KMS-11 (cell line): ENCODE measurements at regions not wholly inside any gene's neighbourhood (a gene's known extent, or its start where the extent isn't known, plus 50 kb on each side); places are given as distances from the start of the nearest gene placed in this dataset.
A peak's percentile ranks its signal among the peaks of the same experiment; 100 is the strongest.

Experiments
- H2AFZ ChIP-seq: fragments of 200-600 bp; sonication (generic); 2 replicates; pipeline ENCODE4 v1.6.1; 2016; ENCODE audit warnings: antibody characterized with exemption, mixed run types, low read depth
- H3K27ac ChIP-seq: fragments of 200-600 bp; sonication (generic); 2 replicates; pipeline ENCODE4 v1.6.1; 2016; ENCODE audit warnings: mild to moderate bottlenecking, mixed run types
- H3K27me3 ChIP-seq: fragments of 200-600 bp; sonication (generic); 2 replicates; pipeline ENCODE4 v1.6.1; 2017; ENCODE audit warnings: mild to moderate bottlenecking, low read depth, mixed run types, moderate library complexity; ENCODE audit not compliant: insufficient read depth
- H3K36me3 ChIP-seq: fragments of 200-600 bp; sonication (generic); 2 replicates; pipeline ENCODE4 v1.6.1; 2017; ENCODE audit warnings: mild to moderate bottlenecking, mixed run types; ENCODE audit not compliant: insufficient read depth
- H3K4me1 ChIP-seq: fragments of 200-600 bp; sonication (generic); 2 replicates; pipeline ENCODE4 v1.6.1; 2016; ENCODE audit warnings: mild to moderate bottlenecking, low read depth, mixed run types; ENCODE audit not compliant: poor library complexity, severe bottlenecking
- H3K4me2 ChIP-seq: fragments of 200-600 bp; sonication (generic); 2 replicates; pipeline ENCODE4 v1.7.0; 2016; ENCODE audit warnings: mild to moderate bottlenecking, mixed run types
- H3K4me3 ChIP-seq: fragments of 200-600 bp; sonication (generic); IDR thresholded peaks from 2 replicates; pipeline ENCODE4 v1.6.1; 2017; ENCODE audit warnings: low read depth, low read length, mixed read lengths; ENCODE audit not compliant: insufficient read depth
- H3K79me2 ChIP-seq: fragments of 200-600 bp; sonication (generic); 2 replicates; pipeline ENCODE4 v1.6.1; 2016; ENCODE audit warnings: low read depth, mixed run types; ENCODE audit not compliant: insufficient read depth
- H3K9ac ChIP-seq: fragments of 200-600 bp; sonication (generic); 2 replicates; pipeline ENCODE4 v1.6.1; 2016; ENCODE audit warnings: mild to moderate bottlenecking, mixed run types
- H4K20me1 ChIP-seq: fragments of 200-600 bp; sonication (generic); 2 replicates; pipeline ENCODE4 v1.6.1; 2016; ENCODE audit warnings: mild to moderate bottlenecking, mixed run types; ENCODE audit not compliant: insufficient read depth
- TF ChIP-seq, protein P1 (sequence below): fragments of 200-600 bp; sonication (generic); conservative IDR thresholded peaks from 2 replicates; pipeline ENCODE4 v1.6.1; 2017; ENCODE audit warnings: low read depth, mild to moderate bottlenecking, antibody characterized with exemption, low read length, moderate library complexity, mixed read lengths

DNA sequence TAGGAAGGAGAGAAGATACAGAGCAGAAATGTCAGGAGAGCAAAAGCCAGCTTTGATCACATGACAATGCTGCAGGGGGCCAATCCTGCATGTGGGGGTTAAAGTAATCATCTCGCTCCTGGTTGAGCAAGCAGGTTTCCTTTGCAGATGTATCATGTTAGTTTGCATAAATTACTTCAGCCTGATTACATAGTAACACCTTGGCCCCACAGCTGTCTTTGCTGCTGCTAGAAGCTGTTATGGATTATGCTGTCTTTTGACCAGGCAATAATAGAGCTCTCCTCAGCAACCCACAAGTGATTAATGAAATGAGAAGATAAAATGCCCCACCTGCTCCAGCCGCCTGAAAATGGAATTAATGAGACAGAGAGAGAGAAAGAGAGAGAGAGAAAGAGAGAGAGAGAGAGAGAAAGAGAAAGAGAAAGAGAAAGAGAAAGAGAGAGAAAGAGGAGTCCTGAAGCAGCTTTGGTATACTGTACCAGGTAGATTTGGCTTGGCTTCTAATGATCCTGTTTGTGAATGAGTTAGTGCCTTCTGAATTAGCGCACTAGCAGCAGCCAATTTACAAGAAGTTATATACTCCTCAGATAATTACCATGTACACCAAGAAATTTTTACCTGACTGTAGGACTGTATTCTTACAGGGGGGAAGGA lies 174.3 kb upstream of the RORB start:
- no peak overlapping the region for H3K27ac ChIP-seq
- no peaks in the 10 kb centered on the region for H3K79me2 ChIP-seq
- no peaks in the 10 kb centered on the region for H4K20me1 ChIP-seq
- TF ChIP-seq, protein P1, sequence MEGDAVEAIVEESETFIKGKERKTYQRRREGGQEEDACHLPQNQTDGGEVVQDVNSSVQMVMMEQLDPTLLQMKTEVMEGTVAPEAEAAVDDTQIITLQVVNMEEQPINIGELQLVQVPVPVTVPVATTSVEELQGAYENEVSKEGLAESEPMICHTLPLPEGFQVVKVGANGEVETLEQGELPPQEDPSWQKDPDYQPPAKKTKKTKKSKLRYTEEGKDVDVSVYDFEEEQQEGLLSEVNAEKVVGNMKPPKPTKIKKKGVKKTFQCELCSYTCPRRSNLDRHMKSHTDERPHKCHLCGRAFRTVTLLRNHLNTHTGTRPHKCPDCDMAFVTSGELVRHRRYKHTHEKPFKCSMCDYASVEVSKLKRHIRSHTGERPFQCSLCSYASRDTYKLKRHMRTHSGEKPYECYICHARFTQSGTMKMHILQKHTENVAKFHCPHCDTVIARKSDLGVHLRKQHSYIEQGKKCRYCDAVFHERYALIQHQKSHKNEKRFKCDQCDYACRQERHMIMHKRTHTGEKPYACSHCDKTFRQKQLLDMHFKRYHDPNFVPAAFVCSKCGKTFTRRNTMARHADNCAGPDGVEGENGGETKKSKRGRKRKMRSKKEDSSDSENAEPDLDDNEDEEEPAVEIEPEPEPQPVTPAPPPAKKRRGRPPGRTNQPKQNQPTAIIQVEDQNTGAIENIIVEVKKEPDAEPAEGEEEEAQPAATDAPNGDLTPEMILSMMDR: no peak
- H2AFZ ChIP-seq: peak overlapping the region; percentile 27; the same call in 1 of the 2 replicates
- H3K4me1 ChIP-seq: peaks cover 10% of the 10 kb centered on the region
- no peak overlapping the region for H3K4me3 ChIP-seq
- no peaks in the 10 kb centered on the region for H3K27me3 ChIP-seq
- no peaks in the 10 kb centered on the region for H3K36me3 ChIP-seq
- H3K4me2 ChIP-seq: peak overlapping the region; percentile 52
- H3K9ac ChIP-seq: no peak overlapping the region

DNA sequence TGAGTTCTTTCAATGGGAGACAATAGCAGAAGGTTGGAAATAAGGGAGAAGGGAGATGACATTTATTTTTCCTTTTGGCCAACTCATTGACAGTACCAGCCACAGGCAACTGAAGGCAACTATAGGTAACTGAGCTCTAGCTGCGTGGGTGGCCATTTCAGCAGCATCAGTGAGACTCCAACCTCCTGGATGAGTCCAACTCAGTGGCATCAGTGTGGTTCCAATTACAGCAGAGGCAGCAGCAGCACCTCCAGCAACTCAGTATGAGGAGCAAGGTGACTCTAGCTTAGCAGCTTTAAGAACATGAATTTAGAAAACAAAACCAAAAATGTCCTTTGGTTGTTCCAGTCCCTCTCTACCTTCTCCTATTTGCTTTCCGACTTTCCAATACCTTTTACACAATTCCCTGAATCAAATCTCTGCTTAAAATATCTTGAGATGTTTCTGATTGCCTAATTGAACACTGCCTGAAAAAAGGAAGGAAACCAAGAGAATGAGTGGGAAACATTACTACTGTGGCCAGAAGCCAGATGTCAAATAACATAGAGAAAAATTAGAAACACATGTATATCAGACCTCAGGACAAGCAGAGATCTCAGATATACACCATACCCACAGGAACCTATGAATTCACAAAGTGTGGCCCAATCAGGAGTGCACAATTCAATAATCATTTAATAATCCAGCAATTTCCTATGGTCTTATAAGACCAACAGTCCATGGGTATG lies 166.5 kb upstream of the RORB start:
- no peaks in the 10 kb centered on the region for H4K20me1 ChIP-seq
- no peak overlapping the region for H3K9ac ChIP-seq
- no peaks in the 10 kb centered on the region for H3K4me1 ChIP-seq
- H3K27ac ChIP-seq: no peak overlapping the region
- no peaks in the 10 kb centered on the region for H3K27me3 ChIP-seq
- no peak overlapping the region for H3K4me3 ChIP-seq
- H3K36me3 ChIP-seq: no peaks in the 10 kb centered on the region
- H2AFZ ChIP-seq: no peak overlapping the region
- no peaks in the 10 kb centered on the region for H3K79me2 ChIP-seq
- no peak overlapping the region for H3K4me2 ChIP-seq
- TF ChIP-seq, protein P1: no peak

DNA sequence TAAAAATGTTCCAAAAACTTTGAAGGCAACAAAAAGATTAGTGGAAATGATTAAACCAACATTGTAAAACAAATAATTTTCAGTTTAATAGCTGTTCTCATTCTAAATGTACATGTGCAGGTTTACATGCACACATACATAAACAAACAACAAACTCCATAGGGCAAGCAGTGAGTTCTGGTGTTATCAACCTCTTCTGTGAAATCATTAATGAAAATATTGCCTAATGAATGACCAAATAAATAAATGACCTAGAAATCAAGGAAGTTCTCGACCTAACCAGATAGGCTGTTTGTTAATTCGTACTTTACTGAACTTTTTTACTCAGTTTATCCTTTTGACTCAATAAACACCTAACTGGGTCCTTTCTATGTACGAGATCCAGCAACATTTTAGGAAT lies 165.5 kb upstream of the RORB start:
- H3K27ac ChIP-seq: no peak overlapping the region
- H2AFZ ChIP-seq: no peak overlapping the region
- H3K79me2 ChIP-seq: no peaks in the 10 kb centered on the region
- H3K4me2 ChIP-seq: no peak overlapping the region
- H3K4me3 ChIP-seq: no peak overlapping the region
- H3K9ac ChIP-seq: no peak overlapping the region
- H3K4me1 ChIP-seq: no peaks in the 10 kb centered on the region
- H3K27me3 ChIP-seq: no peaks in the 10 kb centered on the region
- H4K20me1 ChIP-seq: no peaks in the 10 kb centered on the region
- H3K36me3 ChIP-seq: no peaks in the 10 kb centered on the region
- TF ChIP-seq, protein P1: no peak

DNA sequence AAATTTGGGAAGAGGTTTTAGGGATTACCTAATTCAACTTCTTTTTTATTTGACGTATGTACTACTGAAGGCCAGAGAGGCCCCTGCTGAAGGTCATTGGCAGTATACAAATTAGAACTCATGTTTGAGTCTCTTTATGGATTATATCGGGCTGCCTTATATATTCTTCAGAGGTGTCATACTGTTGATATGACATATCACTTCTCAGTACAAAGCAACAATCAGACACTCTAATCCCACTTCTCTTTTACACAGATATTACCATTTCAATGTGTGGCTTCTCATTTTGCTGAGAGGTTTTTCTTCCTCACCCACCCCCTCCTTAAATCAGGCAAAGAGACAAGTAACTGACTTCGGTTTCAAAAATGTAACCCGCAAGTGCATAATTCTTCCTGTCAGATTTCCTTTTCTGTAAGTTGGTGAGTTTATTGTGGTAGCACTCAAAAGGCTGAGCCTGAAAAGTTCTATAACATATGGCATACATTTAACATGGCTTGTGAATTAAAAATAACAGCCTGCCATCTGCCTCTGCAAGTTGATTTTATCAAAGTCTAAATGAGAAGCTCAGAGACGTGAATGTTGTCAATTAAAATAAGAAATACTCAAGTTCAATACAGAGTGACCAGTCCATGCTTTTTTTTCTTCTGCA lies 163.6 kb upstream of the RORB start:
- Histone ChIP-seq H3K9ac (no peak overlapping the region), H3K4me2 (no peak overlapping the region), H3K4me3 (no peak overlapping the region), H3K27ac (no peak overlapping the region), H3K36me3 (no peaks in the 10 kb centered on the region), H3K27me3 (no peaks in the 10 kb centered on the region), H3K4me1 (no peaks in the 10 kb centered on the region), H3K79me2 (no peaks in the 10 kb centered on the region), H4K20me1 (no peaks in the 10 kb centered on the region), H2AFZ (no peak overlapping the region)
- TF ChIP-seq, protein P1: no peak
